ENCODE measurements at regions not wholly inside any gene's neighbourhood (a gene's known extent, or its start where the extent isn't known, plus 50 kb on each side); places are given as distances from the start of the nearest gene placed in this dataset.

GRCh38 chr6:139533573-139534471 lies 159.4 kb upstream of the CITED2 start:
- TF ChIP-seq CTCF (IDR thresholded peaks at IDR 0.05; ENCODE audit: insufficient read depth, low read depth, low read length) (no peak), EZH2 (IDR thresholded peaks at IDR 0.05; ENCODE audit: insufficient read depth, low read length) (no peak)
